ENCODE measurements at regions not wholly inside any gene's neighbourhood (a gene's known extent, or its start where the extent isn't known, plus 50 kb on each side); places are given as distances from the start of the nearest gene placed in this dataset.

DNA sequence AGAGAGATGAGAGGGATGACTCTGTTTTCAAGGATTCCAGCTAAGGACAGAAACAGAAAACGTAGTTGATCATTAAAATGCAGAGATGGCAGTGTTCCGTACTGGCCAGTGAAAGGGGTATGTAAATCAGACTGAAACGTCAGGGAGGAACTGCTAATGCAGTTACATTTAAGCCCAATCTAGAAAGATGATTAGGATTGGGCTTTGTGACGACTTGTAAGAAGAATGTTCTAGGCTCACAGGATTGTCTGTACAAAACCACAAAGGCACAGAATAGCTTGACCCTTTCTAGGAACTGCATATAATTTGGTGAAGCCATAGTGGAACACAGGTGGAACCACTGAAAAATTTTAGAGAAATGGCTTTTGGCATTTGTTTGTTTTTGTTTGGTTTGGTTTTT lies 55.6 kb upstream of the TESK1 start:
- no peak for TF ChIP-seq POLR2A (IDR thresholded peaks at IDR 0.05)
- TF ChIP-seq CTCF (IDR thresholded peaks at IDR 0.05) = no peak
- Histone ChIP-seq H3K4me1 (peaks cover 0 to 82% (median 34%) of the 10 kb centered on the region in 12 donors), H3K27ac (no peak overlapping the region), H3K4me3 (no peak overlapping the region), H3K9me3 (no peaks in the 10 kb centered on the region), H3K27me3 (no peaks in the 10 kb centered on the region), H3K36me3 (peaks cover 0 to 61% (median 29%) of the 10 kb centered on the region in 9 donors)
- intact Hi-C loops (cut with DNase I) = loop anchor here in 1 of 10 donors (5.0 kb wide), 1 partner anchor 37 kb away; no protein-coding TSS in a partner anchor
- no peak for DNase-seq
- WGBS, 4 donors = 76 to 84% (median 79%) methylated on average over 4 of the region's 4 CpGs
- ATAC-seq = no peak

DNA sequence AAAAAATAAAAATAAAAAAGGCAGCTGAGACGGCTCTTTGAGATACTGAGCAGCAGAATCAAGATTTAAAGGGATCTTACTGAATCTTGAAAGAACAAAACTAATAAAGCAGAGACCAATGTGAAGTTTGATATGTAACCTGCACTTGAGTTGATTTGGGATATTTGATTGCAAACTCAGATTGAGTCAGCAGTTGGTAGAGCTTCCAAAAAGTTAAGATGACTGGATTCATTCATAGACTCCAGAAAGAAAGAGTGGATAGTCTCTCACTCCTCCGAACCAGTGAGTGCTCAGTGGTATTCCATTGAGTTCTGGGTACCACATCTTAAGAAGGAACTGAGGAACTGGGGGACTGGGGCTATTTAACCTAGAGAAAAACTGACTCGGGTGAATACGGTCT lies 52.7 kb upstream of the TESK1 start:
- peaks cover 0 to 59% (median 28%) of the 10 kb centered on the region in 12 donors for H3K4me1 ChIP-seq
- TF ChIP-seq CTCF (IDR thresholded peaks at IDR 0.05) (no peak), POLR2A (IDR thresholded peaks at IDR 0.05) (no peak)
- H3K36me3 ChIP-seq = peaks cover 5 to 68% (median 46%) of the 10 kb centered on the region in 9 donors
- intact Hi-C loops (cut with DNase I) = loop anchor here in 9 of 10 donors (2.0 to 10.0 kb wide), 12 partner anchors 40 to 658 kb away; partner anchors contain the start of genes ATOSB (in 5 of the 9) and RUSC2 (in 1 of the 9)
- H3K9me3 ChIP-seq = no peaks in the 10 kb centered on the region
- no peak for ATAC-seq
- peak overlapping the region in 2 of 12 donors; percentile 57 to 77 for H3K27ac ChIP-seq
- no peaks in the 10 kb centered on the region for H3K27me3 ChIP-seq
- H3K4me3 ChIP-seq = no peak overlapping the region
- DNase-seq = no peak
- 66 to 89% (median 74%) methylated on average over 4 of the region's 4 CpGs for WGBS, 4 donors

DNA sequence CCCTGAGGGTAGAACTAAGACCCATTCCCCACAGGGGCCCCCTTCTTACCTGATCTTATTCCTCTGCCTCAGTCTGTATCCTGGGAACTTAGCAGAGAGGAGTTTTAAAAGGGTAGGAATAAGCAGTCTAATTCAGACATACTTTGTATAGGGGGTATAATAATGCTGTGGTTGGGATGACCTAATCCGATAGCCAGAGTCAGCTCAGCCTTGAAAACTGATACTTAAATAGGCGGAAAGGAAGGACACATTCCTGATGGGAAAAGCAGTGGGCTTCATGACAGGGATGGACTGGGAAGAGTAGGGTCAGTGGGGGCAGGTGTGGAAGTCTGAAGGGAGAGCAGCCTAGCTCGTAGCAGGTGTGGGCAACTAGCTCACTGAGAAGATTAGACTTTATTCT lies 52.2 kb upstream of the TESK1 start:
- TF ChIP-seq CTCF (IDR thresholded peaks at IDR 0.05) = no peak
- no peak for TF ChIP-seq POLR2A (IDR thresholded peaks at IDR 0.05)
- Histone ChIP-seq H3K4me3 (no peak overlapping the region), H3K36me3 (peaks cover 5 to 68% (median 46%) of the 10 kb centered on the region in 9 donors), H3K9me3 (no peaks in the 10 kb centered on the region), H3K27me3 (no peaks in the 10 kb centered on the region), H3K4me1 (peaks cover 0 to 55% (median 28%) of the 10 kb centered on the region in 12 donors), H3K27ac (peak overlapping the region in 10 of 12 donors; percentile 2 to 77 (median 56))
- 66 to 79% (median 70%) methylated on average over 3 of the region's 3 CpGs for WGBS, 4 donors
- intact Hi-C loops (cut with DNase I) = loop anchor here in 9 of 10 donors (2.0 to 10.0 kb wide), 12 partner anchors 41 to 658 kb away; partner anchors contain the start of genes ATOSB (in 5 of the 9) and RUSC2 (in 1 of the 9)
- DNase-seq = no peak
- ATAC-seq = no peak

DNA sequence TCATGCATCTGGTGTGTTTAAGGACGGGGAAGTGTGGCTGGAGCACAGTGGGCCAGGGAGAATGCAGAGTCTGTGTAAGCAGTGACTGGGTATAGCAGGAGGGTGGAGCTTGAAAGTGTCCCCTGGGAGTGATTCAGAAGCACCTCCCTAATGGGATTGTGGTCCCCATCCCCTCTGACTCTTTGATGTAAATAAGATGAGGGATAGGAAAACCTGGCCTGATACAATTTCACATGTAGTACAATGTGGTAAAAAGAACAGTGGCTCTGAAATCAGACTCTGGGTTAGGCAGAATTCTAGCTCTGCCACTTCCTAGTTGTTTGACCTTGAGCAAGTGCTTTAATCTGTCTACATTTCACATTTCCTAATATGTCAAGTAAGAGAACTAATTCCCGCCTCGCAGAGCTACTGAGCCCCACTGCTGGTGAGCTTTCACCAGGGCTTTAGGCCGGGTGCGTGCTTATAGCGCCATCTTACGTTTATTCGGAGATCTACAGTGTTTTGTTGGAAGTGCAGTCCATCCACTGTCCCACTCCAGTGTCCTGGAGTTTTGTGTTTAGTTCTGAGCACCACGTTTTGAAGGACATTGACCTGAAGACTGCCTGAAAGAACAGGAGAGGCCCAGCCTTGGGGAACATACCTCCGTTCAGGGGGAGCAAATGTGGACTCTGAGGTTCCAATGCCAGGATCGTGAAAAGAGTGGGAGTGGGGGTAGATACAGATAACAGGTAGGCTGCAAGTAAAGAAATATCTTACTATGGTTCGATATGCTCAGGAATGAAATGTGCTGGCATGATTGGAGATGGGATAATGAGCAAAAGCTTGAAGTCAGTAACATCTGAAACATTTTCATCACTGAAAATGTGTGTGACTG lies 51.2 kb upstream of the TESK1 start:
- peak; percentile 74 to 86 (median 85) for ATAC-seq
- TF ChIP-seq CTCF (IDR thresholded peaks at IDR 0.05) (peak; percentile 79 to 96 (median 93)), POLR2A (IDR thresholded peaks at IDR 0.05) (no peak)
- Histone ChIP-seq H3K4me1 (peaks cover 0 to 44% (median 21%) of the 10 kb centered on the region in 12 donors), H3K27ac (peak overlapping the region in 10 of 12 donors; percentile 2 to 77 (median 56)), H3K9me3 (no peaks in the 10 kb centered on the region), H3K27me3 (no peaks in the 10 kb centered on the region), H3K4me3 (no peak overlapping the region), H3K36me3 (peaks cover 5 to 67% (median 48%) of the 10 kb centered on the region in 9 donors)
- intact Hi-C loops (cut with DNase I) = loop anchor here (1.0 to 10.0 kb wide), 14 partner anchors 42 to 659 kb away; partner anchors contain the start of genes ATOSB (in 5 of the 10) and RUSC2 (in 1 of the 10)
- WGBS, 4 donors = 18 to 21% (median 20%) methylated on average over 12 of the region's 12 CpGs
- DNase-seq = peak in 4 of 5 donors; percentile 74 to 75 (median 74)

Measured in heart left ventricle (tissue), 16 donors.